ENCODE measurements at regions not wholly inside any gene's neighbourhood (a gene's known extent, or its start where the extent isn't known, plus 50 kb on each side); places are given as distances from the start of the nearest gene placed in this dataset.

DNA sequence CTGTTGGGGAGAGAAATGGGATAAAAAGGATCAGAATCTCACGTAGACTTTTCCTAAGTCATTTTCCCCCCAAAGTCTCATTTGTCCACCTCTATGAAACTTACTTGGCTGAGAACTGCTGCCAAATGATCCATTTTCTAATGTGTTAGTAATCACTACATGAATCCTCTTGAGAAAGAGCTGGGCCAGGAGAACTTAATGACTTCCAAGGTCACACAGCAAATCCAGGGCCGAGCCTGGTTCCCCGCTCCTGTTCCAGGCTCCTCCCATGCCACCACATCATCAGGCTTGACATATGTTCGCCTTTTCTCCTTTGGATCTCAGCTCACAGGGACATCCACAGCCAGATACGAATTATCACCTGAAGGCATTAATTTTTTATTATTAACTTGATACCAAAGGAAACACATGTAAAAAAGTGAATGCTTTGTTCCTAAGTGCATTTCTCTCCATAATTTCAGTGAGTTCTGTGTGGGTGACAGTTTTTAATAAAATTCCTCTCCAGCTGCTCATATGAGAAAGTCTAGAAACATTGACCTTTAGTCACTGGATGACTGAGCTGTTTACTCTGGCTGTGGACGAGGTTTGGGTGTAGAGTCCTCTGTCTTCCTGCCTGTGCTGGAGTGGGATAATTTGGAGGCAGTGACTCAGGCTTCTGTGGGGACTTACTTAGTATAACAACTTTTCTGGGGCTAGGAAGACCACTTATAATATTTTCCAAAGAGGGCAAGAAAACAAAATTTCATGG is 276.3 kb downstream of the PAX1 start:
- intact Hi-C loops (cut with micrococcal nuclease), result no loop called here

DNA sequence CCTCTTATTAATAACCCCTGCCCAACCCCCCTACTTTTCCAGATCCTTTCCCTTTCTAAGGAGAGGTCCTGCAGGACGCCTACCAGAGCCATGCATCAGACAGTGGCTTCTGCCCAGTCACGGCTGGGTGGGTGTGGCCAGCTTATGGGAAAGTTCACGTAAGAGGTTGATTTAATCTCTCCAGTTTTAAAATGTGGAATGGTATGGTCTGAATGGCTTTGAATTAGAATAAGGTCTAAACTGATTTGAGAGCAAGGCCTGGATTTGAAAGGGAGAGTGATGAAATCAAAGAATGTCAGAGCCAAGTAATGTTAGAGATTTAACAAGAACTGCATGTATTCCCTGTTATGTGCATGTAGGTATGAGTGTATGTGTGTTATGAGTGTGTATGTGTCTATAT is 275.7 kb downstream of the PAX1 start:
- intact Hi-C loops (cut with micrococcal nuclease), result no loop called here

DNA sequence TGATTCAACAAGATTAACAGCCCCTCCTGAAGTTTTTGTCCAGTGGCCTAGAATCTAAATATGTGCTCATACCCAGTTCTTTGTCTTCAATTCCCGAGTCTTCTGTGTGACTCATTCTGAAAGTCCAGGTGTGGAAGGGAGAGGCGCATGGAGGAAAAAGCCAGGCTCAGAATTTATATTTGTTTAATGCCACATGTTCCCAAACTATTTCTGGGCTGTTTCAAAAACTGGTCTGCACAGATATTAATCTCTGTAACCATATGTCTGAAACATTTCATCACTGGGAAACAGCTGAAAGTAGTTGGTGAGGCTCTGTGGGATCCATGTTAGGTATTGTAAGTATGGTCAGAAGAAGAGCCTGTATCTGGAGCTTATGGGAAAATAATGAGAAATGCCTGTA is 266.0 kb downstream of the PAX1 start:
- intact Hi-C loops (cut with micrococcal nuclease), result no loop called here

DNA sequence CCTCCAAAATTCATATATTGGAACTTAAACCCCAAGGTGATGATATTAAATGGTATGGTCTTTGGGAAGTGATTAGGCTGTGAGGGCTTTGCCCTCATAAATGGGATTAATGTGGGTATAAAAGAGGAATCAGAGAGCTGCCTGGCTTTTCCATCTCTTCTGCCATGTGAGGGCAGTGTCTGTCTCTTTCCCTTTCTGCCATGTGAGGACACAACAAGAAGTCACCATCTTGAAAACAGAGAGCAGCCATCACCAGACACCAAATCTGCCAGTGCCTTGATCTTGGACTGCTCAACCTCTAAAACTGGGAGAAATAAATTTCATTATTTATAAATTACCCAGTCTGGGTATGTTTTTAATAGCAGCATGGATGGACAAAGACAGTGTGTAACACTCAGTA is 263.0 kb downstream of the PAX1 start:
- intact Hi-C loops (cut with micrococcal nuclease), result no loop called here

DNA sequence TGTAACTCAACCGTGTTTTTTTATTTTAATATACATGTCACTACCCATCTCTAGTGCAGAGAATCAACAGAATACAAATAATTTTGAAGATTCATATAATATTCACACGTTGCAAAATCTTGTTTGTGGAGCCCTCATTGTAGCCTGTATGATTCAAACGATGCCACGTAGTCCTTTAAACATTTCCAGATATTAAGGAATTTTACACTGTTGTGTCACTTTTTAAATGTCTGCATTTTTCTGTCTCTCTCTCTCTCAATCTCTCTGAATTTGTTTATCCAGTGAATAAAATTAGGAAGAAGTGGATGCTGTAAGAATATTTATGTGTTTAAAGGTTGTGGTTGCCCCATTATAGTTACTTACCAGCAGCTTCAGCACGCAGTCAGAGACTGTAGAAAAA is 262.0 kb downstream of the PAX1 start:
- intact Hi-C loops (cut with micrococcal nuclease), result no loop called here

DNA sequence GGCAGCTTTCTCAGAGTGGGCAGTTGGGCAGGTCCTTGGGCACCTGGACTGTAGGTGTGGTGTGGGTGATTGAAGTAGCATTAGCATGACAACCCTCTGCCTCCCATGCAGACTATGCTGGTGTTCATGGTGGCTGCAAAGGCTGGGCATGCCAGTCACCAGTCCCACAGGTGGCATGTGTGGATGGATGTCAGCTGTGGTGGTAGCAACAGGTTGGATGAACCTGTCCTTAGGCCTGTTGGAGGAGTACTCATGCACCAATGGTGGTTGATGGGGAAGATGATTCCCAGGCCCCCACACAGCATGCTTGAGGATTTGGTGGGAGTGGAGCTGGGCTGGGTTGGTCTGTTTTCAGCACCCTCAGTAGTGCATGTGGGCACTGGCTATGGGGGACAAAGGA is 251.1 kb downstream of the PAX1 start:
- intact Hi-C loops (cut with micrococcal nuclease), result no loop called here

DNA sequence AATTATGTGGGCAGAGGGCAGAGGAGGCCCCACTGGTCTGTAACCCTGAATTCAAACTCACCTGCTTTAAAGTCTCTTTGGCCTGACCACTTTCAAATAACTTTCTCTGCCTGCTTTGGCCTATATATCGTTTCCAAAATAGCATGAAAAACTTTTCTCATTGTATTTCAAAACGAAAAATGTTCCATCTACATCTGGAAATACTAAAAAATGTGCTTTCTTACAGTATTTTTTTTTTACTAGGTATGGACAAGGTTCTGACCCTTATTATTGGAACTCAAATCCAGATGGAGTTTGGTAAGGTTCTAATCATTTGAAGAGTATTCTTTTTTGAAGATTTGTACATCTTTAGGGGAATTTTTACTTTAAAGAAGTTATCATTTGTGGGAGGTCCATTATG is 241.9 kb downstream of the PAX1 start:
- intact Hi-C loops (cut with micrococcal nuclease), result no loop called here

DNA sequence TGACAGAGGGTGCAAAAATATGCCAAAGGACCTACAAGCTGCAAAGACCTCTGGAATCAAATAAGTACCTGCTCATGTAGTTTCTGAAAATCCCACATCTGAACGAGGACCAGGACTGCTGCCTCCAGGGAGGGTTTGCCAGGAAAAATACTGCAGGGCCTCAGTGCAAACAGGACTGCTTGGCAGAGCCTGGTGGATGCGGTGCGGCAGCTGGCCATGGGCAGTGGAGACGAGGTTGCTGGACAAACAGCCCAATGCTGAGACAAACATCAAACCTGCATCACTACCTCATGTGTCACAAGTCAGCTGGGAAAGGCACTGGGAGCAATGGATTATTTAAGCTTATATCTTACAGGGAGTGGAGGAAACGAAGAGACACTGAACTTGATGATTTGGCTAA is 238.8 kb downstream of the PAX1 start:
- intact Hi-C loops (cut with micrococcal nuclease), result no loop called here

DNA sequence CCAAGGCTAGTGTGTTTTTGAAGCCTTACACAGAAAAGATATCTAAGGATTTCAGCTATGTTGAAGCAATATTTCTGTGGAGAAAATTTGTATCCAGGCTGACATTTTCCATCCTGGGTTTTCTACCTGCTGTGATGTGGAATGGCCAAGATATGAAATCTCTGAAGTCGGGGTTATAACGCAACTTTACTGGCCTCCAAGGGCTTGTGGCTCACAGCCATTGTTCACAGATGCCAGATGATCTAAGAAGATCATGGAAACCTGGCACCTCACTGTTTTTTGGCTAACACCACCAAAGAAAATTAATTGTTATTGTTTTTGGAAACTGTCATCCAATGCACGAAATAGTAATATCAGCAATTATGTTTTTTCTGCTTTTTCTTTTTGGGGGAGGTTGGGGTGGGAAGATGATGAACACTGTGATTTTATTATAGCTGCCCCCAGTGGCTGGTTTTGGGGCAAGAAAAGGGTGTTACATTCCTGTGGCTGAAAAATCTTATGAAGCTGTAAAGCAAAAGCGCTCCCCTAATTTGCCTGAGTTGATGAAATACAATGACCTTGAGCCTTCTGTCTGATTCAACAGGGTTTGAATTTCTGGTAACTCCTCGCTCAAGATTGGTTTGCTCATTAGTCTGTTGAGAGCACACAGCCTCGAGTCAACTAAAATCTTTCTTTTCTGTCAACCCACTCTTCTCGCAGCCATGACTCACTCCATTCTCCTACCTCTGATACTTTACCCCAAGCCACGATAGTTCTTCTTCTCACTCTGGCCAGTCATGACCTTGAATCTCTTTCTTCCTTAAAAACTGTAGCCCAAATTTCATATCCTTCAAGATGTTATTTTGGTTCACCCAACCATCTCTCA is 236.7 kb downstream of the PAX1 start:
- intact Hi-C loops (cut with micrococcal nuclease), result no loop called here

DNA sequence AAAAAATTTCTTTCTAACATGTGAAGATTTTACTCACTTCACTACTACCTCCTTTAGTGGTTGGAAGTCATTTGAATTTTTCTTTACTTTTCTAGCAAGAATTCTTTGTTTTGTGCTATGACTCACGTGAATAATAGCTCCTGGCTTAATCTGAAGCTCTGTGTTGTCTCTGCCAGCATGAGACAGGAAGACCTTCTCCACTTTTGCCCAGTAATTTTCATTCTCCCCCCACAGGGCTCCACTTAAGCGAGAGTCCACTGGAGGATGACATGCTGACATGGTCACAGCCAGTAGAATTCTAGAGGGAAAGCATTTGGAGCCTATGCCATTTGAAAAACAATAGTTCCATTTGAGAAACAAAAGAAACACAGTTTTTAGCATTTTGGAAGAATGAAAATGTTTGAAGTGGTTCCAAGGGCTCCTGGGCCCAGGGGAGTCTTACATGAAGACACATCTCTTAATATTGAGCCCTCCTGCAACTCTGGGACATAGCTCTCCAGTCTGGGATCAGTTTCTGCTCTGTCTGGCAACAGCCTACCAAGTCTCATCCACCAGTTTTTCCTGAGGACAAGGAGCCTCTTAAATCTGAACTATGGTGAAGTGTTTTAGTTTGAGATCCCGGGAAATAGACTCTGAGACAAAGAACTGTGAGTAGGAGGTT is 231.4 kb downstream of the PAX1 start:
- intact Hi-C loops (cut with micrococcal nuclease), result no loop called here

DNA sequence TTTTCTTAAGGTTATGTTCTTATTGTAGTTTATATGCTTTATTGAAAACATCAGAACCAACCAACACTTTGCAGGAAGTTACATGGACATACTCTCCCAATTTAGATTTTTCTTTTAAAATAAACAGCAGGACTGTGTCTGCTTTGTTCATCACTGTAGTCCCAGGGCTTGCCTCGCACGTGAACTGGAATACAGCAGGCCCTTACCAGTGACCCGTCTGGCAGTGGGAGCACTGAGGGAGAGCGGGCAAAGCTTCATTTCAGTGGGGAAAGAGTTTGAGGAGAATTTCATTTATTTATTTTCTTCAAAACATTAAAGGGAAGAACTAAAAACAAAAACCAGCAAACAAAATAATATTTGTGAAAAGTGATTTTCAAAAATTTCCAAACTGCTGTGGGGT is 230.8 kb downstream of the PAX1 start:
- intact Hi-C loops (cut with micrococcal nuclease), result no loop called here

DNA sequence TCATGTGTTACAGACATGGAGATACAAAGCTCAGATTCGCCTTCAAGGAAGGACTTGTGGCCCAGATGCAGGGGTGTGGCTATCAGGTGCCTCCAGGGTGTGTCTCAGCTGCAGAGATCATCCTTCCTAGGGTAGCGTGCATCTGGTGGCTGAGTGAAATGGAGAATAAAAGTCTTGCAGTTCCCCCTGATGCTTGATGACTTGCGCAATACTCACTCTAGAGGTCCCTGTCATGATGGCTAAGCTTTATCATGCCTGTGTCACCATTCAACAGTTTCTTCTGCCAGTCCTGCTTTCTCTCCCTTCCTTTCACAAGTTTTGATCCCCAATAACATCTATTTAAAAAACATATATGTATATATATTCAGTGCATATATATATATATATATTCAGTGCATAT is 228.1 kb downstream of the PAX1 start:
- intact Hi-C loops (cut with micrococcal nuclease), result no loop called here

DNA sequence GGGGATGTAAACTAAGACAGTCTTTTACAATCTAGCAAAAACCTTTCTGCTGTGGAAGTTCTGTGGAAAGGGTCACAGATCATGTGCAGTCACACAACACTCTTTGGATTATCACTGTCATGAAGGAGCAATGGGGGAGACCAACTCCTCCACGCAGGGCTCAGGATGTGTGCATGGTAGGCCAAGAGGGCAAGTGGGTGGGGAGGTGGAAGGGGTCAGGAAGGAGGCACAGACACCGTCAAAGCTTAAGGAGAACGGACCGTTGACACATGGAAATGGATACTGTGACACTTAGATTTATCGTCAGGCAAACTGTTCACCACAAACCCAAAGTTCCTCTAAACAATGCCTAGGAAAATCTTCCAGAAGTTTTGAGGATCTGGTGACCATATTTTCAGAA is 215.8 kb downstream of the PAX1 start:
- intact Hi-C loops (cut with micrococcal nuclease), result no loop called here

DNA sequence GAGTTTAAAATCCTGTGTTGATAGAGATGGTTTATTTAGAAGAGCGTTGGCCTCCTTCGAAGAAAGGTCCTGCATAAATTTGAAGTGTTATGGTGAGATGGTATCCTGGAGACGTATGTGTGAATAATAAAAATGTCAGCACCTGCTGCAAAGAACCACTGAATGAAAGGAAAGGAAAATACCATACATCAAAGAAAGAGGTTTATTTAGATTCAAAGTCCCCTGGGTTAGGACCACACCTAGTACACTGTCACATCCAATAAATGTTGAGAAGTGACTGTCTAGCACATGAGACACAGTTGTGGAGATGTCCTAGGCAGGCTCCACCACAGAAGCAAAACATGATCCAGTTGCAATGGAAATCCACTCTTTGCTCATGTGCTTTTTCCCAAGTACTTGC is 214.7 kb downstream of the PAX1 start:
- intact Hi-C loops (cut with micrococcal nuclease), result no loop called here

DNA sequence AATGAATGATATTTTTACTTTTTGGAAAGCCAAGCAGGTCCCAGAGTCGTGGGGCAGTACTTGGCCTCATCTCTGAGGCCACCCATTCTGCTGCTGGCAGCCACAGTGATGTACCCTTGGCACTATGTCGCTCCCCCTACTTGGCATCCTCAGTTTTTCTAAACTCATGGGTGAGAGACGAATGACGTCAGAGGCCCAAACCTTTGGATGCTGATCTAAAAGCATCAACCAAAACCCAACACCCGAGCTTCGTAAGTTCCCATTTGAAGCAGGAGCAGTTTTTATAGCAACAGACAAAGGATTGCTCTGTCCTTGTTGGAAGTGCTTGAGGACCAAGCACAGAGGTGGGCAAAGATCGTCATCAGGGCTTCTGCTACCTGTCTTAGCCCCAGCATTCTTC is 212.9 kb downstream of the PAX1 start:
- intact Hi-C loops (cut with micrococcal nuclease), result no loop called here

DNA sequence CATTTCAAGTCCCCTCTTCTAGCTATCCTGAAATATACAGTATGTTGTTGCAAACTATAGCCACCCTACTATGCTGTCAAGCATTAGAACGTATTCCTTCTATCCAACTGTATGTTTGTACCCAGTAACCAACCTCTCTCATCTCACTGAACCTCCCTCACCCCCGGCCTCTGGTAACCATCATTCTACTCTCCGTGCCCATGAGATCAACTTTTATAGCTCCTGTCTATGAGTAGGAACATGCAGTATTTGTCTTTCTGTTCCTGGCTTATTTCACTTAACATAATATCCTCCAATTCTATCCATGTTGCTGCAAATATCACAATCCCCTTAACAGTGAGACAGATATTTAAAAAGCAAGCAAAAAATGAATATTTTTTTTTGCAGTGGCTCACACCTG is 196.9 kb downstream of the PAX1 start:
- intact Hi-C loops (cut with micrococcal nuclease), result no loop called here

DNA sequence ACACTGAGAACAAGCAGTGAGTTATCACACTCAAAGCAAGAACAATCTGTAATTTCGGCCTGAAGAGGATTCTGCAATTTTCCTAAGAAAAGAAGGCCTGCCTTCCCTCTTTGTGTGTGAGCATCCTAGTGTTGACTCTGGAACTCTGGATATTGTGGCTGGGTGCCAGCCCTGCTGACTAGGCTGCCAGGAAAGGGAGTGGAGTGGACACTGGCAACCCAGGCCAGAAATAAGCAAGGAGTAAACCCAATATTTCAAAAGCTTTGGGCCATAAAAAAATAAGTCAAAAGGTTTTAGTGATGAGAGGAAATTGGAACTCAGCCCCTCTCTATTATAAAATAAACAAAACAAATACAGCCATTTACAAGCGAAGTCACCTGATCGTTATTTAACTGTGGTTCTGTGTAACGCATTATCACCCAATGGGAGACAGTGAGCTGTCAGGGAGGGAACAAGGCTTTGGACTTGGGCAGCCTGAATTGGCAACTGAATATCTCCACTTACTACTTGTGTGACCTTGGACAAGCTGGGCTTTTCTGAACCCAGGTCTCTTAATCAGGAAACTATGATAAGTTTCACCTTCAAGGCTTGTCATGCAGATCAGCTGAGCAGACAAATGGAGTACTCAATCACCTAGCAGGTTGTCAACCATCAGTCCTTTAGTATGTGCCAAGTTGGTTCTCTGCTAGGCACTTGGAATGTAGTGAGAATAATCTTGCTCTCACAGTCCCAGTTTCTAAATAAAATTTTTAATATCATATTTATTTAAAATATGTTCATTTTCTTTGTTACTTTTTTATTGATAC is 196.2 kb downstream of the PAX1 start:
- intact Hi-C loops (cut with micrococcal nuclease), result no loop called here

DNA sequence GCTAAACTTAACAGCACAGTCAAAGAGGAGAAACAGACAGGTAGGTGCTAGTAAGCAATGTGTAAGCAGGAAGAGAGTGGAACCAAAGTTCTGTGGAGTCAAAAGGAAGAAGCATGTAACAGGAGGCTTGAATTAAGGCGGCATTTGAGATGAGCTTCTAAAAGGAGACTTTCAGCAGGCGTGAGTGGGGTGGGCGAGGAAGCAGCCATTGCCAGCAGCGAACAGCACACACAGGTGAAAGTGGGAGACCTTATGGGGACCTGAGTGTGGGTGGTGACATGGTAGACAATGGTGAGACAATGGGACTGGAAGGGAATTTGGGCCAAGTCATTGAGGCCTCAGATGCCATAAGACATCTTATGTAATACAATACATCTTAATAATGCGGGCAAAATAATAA is 195.0 kb downstream of the PAX1 start:
- intact Hi-C loops (cut with micrococcal nuclease), result no loop called here

DNA sequence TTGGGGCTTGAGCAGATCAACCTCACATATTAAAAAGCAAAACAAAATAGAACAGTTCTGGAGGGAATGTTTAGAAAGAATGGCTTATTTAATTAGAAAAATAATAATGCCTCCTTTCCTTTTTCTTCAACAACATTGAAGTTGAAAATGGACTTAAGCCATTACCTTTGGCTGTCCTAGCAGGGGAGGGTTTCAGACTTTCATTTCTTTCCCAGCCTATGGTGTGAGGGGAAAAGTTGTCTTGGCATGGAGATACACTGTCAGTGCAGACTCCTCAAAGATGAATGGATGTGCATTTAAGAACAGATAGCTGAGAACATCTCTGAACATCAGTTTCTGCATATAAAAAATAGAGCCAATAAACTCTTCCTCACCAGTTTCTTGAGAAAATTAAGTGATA is 169.5 kb downstream of the PAX1 start:
- intact Hi-C loops (cut with micrococcal nuclease), result no loop called here

DNA sequence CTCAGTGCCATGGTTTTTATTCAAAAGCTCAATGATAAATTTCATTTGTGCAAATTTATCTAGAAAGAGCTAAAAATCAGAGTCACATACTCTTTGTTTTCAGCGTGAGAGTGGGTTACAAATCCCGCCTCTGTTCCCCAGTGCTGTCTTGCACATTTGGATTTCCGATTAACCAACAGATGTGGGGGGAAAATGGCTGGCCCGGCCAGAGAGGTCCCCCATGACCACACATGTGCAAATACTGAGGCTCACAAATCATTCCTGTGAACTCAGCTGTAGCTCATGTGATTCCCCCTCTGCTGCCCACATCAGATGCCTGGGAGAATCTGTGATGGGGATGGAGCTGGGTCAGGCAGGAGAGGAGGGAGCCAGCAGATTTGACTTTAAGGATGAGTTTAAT is 168.7 kb downstream of the PAX1 start:
- intact Hi-C loops (cut with micrococcal nuclease), result no loop called here

DNA sequence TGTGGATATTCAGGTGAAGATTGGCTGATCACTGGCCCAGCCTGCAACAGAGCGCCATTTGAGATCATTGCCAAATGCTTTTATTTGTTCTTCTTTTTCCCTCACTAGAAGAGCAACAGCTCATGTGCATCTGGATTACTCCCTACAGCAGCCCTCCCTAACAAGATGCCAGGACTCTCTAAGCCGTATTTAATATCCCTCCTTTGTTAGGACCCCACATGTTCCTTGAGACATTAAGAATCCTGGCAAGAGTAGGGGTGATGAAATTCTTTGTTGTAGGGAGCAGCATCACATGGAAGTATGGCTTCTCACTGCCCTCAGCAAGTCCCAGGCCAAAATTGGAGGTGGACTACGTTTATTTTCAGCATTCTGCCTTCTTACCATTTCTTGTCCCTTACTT is 167.8 kb downstream of the PAX1 start:
- intact Hi-C loops (cut with micrococcal nuclease), result no loop called here

DNA sequence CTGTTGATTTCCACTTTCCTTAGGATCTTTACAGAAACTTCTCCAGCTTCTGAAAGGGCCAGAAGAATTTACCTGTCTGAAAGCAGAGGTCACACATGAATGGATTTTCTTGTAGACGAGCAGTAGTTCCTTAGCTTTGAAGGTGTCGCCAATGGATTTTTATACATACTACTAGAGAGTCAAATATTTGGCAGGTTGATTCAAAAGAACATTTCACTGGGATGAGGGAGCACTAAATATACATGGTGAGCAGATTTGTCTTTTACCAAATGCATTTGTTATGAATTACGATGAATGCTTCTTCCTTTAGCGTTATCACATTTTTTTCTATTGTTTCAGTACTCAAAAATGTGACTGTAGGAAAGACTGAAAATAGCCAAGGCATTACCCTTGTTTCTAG is 162.3 kb downstream of the PAX1 start:
- intact Hi-C loops (cut with micrococcal nuclease), result no loop called here
